ENCODE measurements at regions not wholly inside any gene's neighbourhood (a gene's known extent, or its start where the extent isn't known, plus 50 kb on each side); places are given as distances from the start of the nearest gene placed in this dataset.

GRCh38 chr4:108488865-108489264 is 131.5 kb upstream of the RPL34 start:
- Histone ChIP-seq H3K9me3 (no peaks in the 10 kb centered on the region; the same call in 1 of the 2 replicates), H2AFZ (ENCODE audit: low read depth) (no peak overlapping the region), H4K20me1 (ENCODE audit: insufficient read depth) (no peaks in the 10 kb centered on the region), H3K4me3 (ENCODE audit: low read depth in 2 of 2, low read length in 1 of 2) (no peak overlapping the region), H3K27ac (ENCODE audit: low read depth in 2 of 2, low read length in 1 of 2) (no peak overlapping the region), H3K4me1 (ENCODE audit: control insufficient read depth in 1 of 2, insufficient read depth in 2 of 2, low read depth in 1 of 2, low read length in 1 of 2) (no peaks in the 10 kb centered on the region), H3K27me3 (ENCODE audit: insufficient read depth) (0 out of 2 replicates have a peak, but pooled peaks cover 7% of the 10 kb centered on the region), H3K9ac (no peak overlapping the region), H3K79me2 (ENCODE audit: insufficient read depth) (no peaks in the 10 kb centered on the region), H3K9me2 (no peaks in the 10 kb centered on the region), H3F3A (replicated peaks; ENCODE audit: insufficient read depth) (no peaks in the 10 kb centered on the region), H3K4me2 (no peak overlapping the region), H3K36me3 (replicated peaks in 1 of 2; ENCODE audit: control insufficient read depth in 1 of 2, insufficient read depth in 2 of 2, low read length in 1 of 2) (no peaks in the 10 kb centered on the region)
- POLR2A ChIA-PET, result no interaction called here
- CTCF ChIA-PET, result no interaction called here
- 8% methylated on average over 1 of the region's 1 CpG for WGBS (ENCODE audit: low lambda C conversion rate)
- no peak for DNase-seq
- no peak for TF ChIP-seq MAX (IDR thresholded peaks at IDR 0.05; ENCODE audit: low read depth)

- Histone ChIP-seq H3K9me2 (no peaks in the 10 kb centered on the region), H4K20me1 (ENCODE audit: insufficient read depth) (no peaks in the 10 kb centered on the region), H3K79me2 (ENCODE audit: insufficient read depth) (no peaks in the 10 kb centered on the region), H3K36me3 (replicated peaks in 1 of 2; ENCODE audit: control insufficient read depth in 1 of 2, insufficient read depth in 2 of 2, low read length in 1 of 2) (no peaks in the 10 kb centered on the region), H3K9me3 (no peaks in the 10 kb centered on the region), H2AFZ (ENCODE audit: low read depth) (no peak overlapping the region), H3K4me2 (no peak overlapping the region), H3K9ac (no peak overlapping the region), H3K27ac (ENCODE audit: low read depth in 2 of 2, low read length in 1 of 2) (no peak overlapping the region), H3K4me1 (ENCODE audit: control insufficient read depth in 1 of 2, insufficient read depth in 2 of 2, low read depth in 1 of 2, low read length in 1 of 2) (no peaks in the 10 kb centered on the region), H3K4me3 (ENCODE audit: low read depth in 2 of 2, low read length in 1 of 2) (no peak overlapping the region), H3K27me3 (ENCODE audit: insufficient read depth) (peaks cover 7% of the 10 kb centered on the region; the same call in 1 of the 2 replicates), H3F3A (replicated peaks; ENCODE audit: insufficient read depth) (no peaks in the 10 kb centered on the region)
- WGBS (ENCODE audit: low lambda C conversion rate), result 7% methylated on average over 1 of the region's 1 CpG
- TF ChIP-seq RCOR1 (IDR thresholded peaks at IDR 0.05; ENCODE audit: low read length) (no peak), IRF3 (IDR thresholded peaks at IDR 0.05; ENCODE audit: low read depth, low read length) (no peak), REST (IDR thresholded peaks at IDR 0.05; ENCODE audit: low read depth, low read length) (no peak), TAF1 (IDR thresholded peaks at IDR 0.05; ENCODE audit: borderline replicate concordance, low read depth, low read length) (no peak), FOXJ3 (CRISPR knock-in tag; IDR thresholded peaks at IDR 0.05) (no peak), TEAD4 (IDR thresholded peaks at IDR 0.05; ENCODE audit: borderline replicate concordance, insufficient read depth) (no peak), FOSL2 (IDR thresholded peaks at IDR 0.05; ENCODE audit: borderline replicate concordance, low read depth) (no peak), GABPA (IDR thresholded peaks at IDR 0.05; ENCODE audit: low read depth) (no peak), ELF1 (IDR thresholded peaks at IDR 0.05) (no peak), CTCF (IDR thresholded peaks at IDR 0.05) (no peak), MXI1 (IDR thresholded peaks at IDR 0.05; ENCODE audit: low read depth, low read length) (no peak), ZBTB33 (IDR thresholded peaks at IDR 0.05; ENCODE audit: borderline replicate concordance, low read depth) (no peak), YY1 (IDR thresholded peaks at IDR 0.05; ENCODE audit: low read depth) (no peak), EP300 (IDR thresholded peaks at IDR 0.05; ENCODE audit: borderline replicate concordance in 1 of 2, low read depth in 1 of 2, low read length in 1 of 2) (no peak), POLR2AphosphoS5 (IDR thresholded peaks at IDR 0.05; ENCODE audit: low read depth, low read length) (no peak)
- POLR2A ChIA-PET, result no interaction called here
- no peak for DNase-seq
- CTCF ChIA-PET, result interaction anchor here (0.5 kb wide), 1 partner anchor 738 kb away, joined by 3 read pairs; no protein-coding TSS in a partner anchor
Measured at GRCh38 chr4:108486046-108486445, 134.3 kb upstream of the RPL34 start.
